HepG2 (cell line): ENCODE measurements at regions not wholly inside any gene's neighbourhood (a gene's known extent, or its start where the extent isn't known, plus 50 kb on each side); places are given as distances from the start of the nearest gene placed in this dataset.

Source experiments
- BATF2 ChIP-seq: sonication (generic); formaldehyde crosslinking; IDR thresholded peaks from 2 replicates; pipeline ENCODE4 v1.8.0; 2022; ENCODE audit warnings: mild to moderate bottlenecking, missing genetic modification reagents, moderate library complexity
- BRCA1 ChIP-seq: sonication (generic); formaldehyde crosslinking; IDR thresholded peaks from 2 replicates; pipeline ENCODE4 v1.4.0; 2020; ENCODE audit warnings: missing genetic modification reagents
- FOXC1 ChIP-seq: sonication (generic); formaldehyde crosslinking; IDR thresholded peaks from 2 replicates; pipeline ENCODE4 v1.8.0; 2022; ENCODE audit warnings: mild to moderate bottlenecking, missing genetic modification reagents, borderline replicate concordance
- FOXK1 ChIP-seq: sonication (generic); formaldehyde crosslinking; IDR thresholded peaks from 2 replicates; pipeline ENCODE4 v1.4.0; 2020; ENCODE audit warnings: low read depth, missing genetic modification reagents, borderline replicate concordance
- GTF3A ChIP-seq: sonication (generic); formaldehyde crosslinking; conservative IDR thresholded peaks from 2 replicates; pipeline ENCODE4 v1.4.0; 2020; ENCODE audit warnings: mild to moderate bottlenecking, missing genetic modification reagents
- HES4 ChIP-seq: sonication (generic); formaldehyde crosslinking; IDR thresholded peaks from 2 replicates; pipeline ENCODE4 v1.9.0; 2021; ENCODE audit warnings: mild to moderate bottlenecking, missing genetic modification reagents, borderline replicate concordance
- HMG20A ChIP-seq: IDR thresholded peaks from 2 replicates; pipeline ENCODE4 v1.6.1; 2016; ENCODE audit warnings: borderline replicate concordance
- KLF11 ChIP-seq: IDR thresholded peaks from 2 replicates; pipeline ENCODE4 v1.6.1; 2016; ENCODE audit warnings: missing compliant biosample characterization
- KLF15 ChIP-seq: sonication (generic); formaldehyde crosslinking; IDR thresholded peaks from 2 replicates; pipeline ENCODE4 v1.8.1; 2023; ENCODE audit warnings: borderline replicate concordance, mild to moderate bottlenecking, inconsistent platforms, missing genetic modification reagents, mixed read lengths
- MBNL3 ChIP-seq: fragments of 250-450 bp; sonication (Bioruptor Pico); conservative IDR thresholded peaks from 2 replicates; pipeline ENCODE4 v1.8.0; 2022; ENCODE audit warnings: mild to moderate bottlenecking, inconsistent platforms
- MTF1 ChIP-seq: sonication (generic); formaldehyde crosslinking; IDR thresholded peaks from 2 replicates; pipeline ENCODE4 v1.5.0; 2020; ENCODE audit warnings: missing genetic modification reagents
- MYNN ChIP-seq: sonication (generic); formaldehyde crosslinking; IDR thresholded peaks from 2 replicates; pipeline ENCODE4 v1.4.0; 2020; ENCODE audit warnings: mild to moderate bottlenecking, low read depth, missing genetic modification reagents
- NCOA5 ChIP-seq: sonication (generic); formaldehyde crosslinking; IDR thresholded peaks from 2 replicates; pipeline ENCODE4 v1.4.0; 2020; ENCODE audit warnings: missing genetic modification reagents
- NFKB2 ChIP-seq: sonication (generic); formaldehyde crosslinking; IDR thresholded peaks from 2 replicates; pipeline ENCODE4 v1.4.0; 2020; ENCODE audit warnings: missing genetic modification reagents, borderline replicate concordance
- ONECUT2 ChIP-seq: sonication (generic); formaldehyde crosslinking; IDR thresholded peaks from 2 replicates; pipeline ENCODE4 v1.4.0; 2020; ENCODE audit warnings: missing genetic modification reagents
- SNAPC5 ChIP-seq: sonication (generic); formaldehyde crosslinking; IDR thresholded peaks from 2 replicates; pipeline ENCODE4 v1.8.1; 2023; ENCODE audit warnings: mild to moderate bottlenecking, missing genetic modification reagents, borderline replicate concordance
- TRIM24 ChIP-seq: sonication (generic); formaldehyde crosslinking; IDR thresholded peaks from 2 replicates; pipeline ENCODE4 v1.8.0; 2022; ENCODE audit warnings: mild to moderate bottlenecking, missing genetic modification reagents
- ZBTB43 ChIP-seq: sonication (generic); formaldehyde crosslinking; conservative IDR thresholded peaks from 2 replicates; pipeline ENCODE4 v1.4.0; 2020; ENCODE audit warnings: missing genetic modification reagents
- ZNF317 ChIP-seq: sonication (generic); formaldehyde crosslinking; IDR thresholded peaks from 2 replicates; pipeline ENCODE4 v1.5.0; 2020; ENCODE audit warnings: mild to moderate bottlenecking, missing genetic modification reagents
- ZNF503 ChIP-seq: sonication (generic); formaldehyde crosslinking; IDR thresholded peaks from 2 replicates; pipeline ENCODE4 v1.4.0; 2020; ENCODE audit warnings: missing genetic modification reagents
- TF ChIP-seq, protein P1 (sequence below): sonication (generic); formaldehyde crosslinking; IDR thresholded peaks from 2 replicates; pipeline ENCODE4 v1.4.0; 2020; ENCODE audit warnings: missing genetic modification reagents, mild to moderate bottlenecking, borderline replicate concordance
- TF ChIP-seq, protein P2 (sequence below): sonication (generic); formaldehyde crosslinking; IDR thresholded peaks from 2 replicates; pipeline ENCODE4 v1.5.1; 2020; ENCODE audit warnings: missing genetic modification reagents, mild to moderate bottlenecking, borderline replicate concordance

GRCh38 chr16:80265624-80266306 lies 275.0 kb upstream of the DYNLRB2 start (continued):
- TF ChIP-seq BATF2, result no peak
- TF ChIP-seq BRCA1 (CRISPR knock-in tag), result peak; percentile 65; the same call in 1 of the 2 replicates
- TF ChIP-seq ZBTB43 (CRISPR knock-in tag), result peak; percentile 76
- TF ChIP-seq ZNF317 (CRISPR knock-in tag), result peak; percentile 91
- TF ChIP-seq FOXK1 (CRISPR knock-in tag), result peak; percentile 91
- TF ChIP-seq, protein P1, sequence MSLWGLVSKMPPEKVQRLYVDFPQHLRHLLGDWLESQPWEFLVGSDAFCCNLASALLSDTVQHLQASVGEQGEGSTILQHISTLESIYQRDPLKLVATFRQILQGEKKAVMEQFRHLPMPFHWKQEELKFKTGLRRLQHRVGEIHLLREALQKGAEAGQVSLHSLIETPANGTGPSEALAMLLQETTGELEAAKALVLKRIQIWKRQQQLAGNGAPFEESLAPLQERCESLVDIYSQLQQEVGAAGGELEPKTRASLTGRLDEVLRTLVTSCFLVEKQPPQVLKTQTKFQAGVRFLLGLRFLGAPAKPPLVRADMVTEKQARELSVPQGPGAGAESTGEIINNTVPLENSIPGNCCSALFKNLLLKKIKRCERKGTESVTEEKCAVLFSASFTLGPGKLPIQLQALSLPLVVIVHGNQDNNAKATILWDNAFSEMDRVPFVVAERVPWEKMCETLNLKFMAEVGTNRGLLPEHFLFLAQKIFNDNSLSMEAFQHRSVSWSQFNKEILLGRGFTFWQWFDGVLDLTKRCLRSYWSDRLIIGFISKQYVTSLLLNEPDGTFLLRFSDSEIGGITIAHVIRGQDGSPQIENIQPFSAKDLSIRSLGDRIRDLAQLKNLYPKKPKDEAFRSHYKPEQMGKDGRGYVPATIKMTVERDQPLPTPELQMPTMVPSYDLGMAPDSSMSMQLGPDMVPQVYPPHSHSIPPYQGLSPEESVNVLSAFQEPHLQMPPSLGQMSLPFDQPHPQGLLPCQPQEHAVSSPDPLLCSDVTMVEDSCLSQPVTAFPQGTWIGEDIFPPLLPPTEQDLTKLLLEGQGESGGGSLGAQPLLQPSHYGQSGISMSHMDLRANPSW, result peak; percentile 93
- TF ChIP-seq MTF1, result no peak
- no peak for TF ChIP-seq NFKB2
- TF ChIP-seq KLF15, result no peak
- peak; percentile 91 for TF ChIP-seq TRIM24
- TF ChIP-seq, protein P2, sequence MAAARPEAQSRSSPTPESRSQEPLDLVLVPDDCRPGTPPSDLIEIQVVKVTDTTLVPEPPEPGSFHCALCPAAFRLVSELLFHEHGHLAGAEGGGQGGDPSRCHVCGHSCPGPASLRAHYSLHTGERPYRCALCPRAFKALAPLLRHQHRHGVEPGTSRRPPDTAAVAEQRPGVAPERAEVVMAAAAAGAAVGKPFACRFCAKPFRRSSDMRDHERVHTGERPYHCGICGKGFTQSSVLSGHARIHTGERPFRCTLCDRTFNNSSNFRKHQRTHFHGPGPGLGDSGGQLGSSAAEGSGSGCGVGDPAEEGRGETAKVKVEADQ (CRISPR knock-in tag), result no peak
- no peak for TF ChIP-seq HES4 (CRISPR knock-in tag)
- TF ChIP-seq ZNF503 (CRISPR knock-in tag), result peak; percentile 93; the same call in 1 of the 2 replicates
- peak; percentile 98 for TF ChIP-seq HMG20A
- peak; percentile 62; the same call in 1 of the 2 replicates for TF ChIP-seq ONECUT2 (CRISPR knock-in tag)
- TF ChIP-seq KLF11 (CRISPR knock-in tag), result 0 out of 2 replicates have a peak, but pooled peaks have one; percentile 46
- TF ChIP-seq GTF3A (CRISPR knock-in tag), result no peak; the same call in 1 of the 2 replicates
- TF ChIP-seq MYNN (CRISPR knock-in tag), result no peak
- no peak for TF ChIP-seq SNAPC5 (CRISPR knock-in tag)
- no peak for TF ChIP-seq MBNL3
- no peak for TF ChIP-seq FOXC1 (CRISPR knock-in tag)
- TF ChIP-seq NCOA5 (CRISPR knock-in tag), result no peak
